Anterior cingulate cortex (tissue), 58 donors: ENCODE measurements at regions not wholly inside any gene's neighbourhood (a gene's known extent, or its start where the extent isn't known, plus 50 kb on each side); places are given as distances from the start of the nearest gene placed in this dataset.
A peak's percentile ranks its signal among the peaks of the same experiment; 100 is the strongest.

Source experiments
- DNase-seq, 58 donors: peaks; one replicate each; lab custom pipeline; 2025; lab: John Stamatoyannopoulos, UW

DNA sequence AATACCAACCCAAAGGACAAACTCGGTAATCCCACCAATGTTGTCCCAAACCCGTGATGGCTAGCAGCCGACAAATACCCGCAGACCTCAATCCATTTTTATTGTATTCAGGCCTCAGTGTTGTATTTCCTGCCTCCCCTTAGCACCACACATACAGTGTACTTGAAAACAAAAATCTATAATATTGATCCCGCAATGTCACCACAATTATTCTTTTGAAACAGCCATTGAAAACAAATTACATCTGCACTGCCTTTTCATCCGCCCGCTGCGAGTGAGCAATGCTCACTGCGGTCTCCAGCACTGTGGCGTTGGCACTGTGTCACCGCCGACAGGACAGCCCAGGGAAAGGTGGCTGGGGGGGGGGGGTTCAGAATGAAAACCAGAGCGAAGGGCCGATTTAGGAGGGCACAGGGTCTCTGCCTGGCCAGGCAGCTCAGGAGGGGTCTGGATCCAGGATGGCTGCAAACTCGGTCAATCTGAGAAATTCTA lies 385.8 kb upstream of the ZNF507 start:
- no peak for DNase-seq

DNA sequence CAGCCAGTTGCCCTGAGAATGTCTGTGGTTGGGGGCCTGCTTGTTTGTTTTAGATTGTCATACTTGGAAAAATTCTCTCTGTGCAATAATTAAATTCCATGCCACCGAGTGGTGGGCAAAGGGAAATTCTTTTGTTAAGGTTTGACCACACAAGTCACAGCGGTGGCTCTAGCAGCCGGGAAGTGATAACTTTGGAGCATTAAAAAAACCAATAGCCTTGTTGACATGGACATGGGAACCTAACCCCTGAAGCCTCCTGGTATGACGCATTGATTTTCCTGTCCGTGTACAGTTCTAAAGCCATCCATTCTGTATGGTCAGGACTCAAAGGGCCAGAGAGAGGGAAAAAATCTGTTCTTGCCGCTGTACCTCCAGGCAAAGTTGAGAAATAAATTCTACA lies 384.9 kb upstream of the ZNF507 start:
- DNase-seq, result no peak

DNA sequence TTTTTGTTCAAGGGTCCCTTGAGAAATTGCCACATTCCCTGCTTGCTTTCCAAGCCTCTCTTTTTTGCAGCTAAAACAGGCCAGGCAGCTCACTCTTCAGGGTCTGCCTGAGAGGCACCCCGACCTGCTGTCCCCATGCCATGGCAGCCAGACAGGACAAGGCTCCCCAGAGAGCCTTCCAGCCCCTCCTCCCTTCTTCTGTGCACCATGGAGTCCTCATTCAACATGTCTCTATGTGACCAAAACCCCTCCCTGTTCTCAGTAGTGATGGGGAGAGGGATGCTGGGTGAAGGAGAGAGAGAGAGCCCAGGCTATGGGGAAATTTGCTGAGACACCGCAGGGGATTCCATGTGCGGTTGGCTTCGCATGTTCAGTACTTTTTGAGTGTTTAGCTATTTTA lies 384.2 kb upstream of the ZNF507 start:
- DNase-seq, result no peak

DNA sequence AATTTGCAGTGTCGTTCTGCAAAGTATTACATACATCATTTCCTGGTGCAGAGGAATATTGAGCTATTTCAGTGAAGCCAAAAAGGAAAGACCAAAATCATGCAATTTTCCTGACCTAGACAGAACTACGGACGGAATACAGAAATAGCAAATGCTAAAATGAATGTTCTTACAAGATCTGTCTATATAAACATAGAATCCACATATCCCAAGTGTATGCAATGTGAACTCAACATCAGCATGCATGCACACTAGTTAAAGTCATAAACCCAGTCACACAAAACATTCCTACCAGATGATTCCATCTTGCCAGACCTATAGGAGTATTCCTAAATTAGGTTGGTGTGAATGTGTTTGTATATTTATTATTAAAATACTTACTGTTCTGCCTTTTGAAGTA lies 383.7 kb upstream of the ZNF507 start:
- no peak for DNase-seq

DNA sequence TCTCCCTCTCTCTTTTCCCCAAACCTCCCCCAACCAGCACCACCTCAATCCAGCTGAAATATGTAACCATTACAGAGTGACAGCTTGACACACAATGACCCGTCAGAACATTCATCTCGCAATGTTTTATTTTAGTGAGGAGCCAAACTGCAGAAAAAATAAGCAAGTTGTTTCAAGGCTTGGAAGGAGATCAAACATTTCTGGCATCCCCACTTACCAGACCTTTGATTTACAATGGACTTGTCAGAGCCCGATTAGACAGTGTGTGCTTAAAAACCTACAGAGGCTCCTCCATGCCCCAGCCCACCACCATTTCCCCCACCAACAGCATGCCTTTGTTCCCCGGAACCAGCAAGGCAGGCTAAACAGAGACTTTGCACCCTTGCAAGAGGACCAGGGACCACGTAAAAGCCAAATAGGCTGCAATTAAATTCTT lies 382.8 kb upstream of the ZNF507 start:
- DNase-seq, result no peak

DNA sequence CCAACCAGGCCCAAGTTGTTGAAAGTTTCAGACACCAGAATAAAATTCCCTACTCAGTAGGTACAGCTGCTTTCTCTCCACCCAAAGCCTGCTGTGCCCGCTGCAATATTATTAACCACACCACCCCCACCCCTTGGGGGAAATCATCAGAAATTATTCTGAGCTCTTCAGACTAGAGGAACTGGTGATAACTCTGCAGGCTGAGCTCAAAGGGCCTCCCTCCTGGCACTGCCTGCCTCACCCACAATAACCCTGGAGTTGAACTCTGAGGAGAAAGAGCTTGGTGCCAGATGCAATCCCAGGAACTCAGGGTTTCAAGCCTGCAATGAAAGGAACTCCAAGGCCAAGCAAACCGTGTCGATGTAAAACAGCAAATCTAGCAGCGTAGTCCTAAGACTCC lies 381.7 kb upstream of the ZNF507 start:
- no peak for DNase-seq

DNA sequence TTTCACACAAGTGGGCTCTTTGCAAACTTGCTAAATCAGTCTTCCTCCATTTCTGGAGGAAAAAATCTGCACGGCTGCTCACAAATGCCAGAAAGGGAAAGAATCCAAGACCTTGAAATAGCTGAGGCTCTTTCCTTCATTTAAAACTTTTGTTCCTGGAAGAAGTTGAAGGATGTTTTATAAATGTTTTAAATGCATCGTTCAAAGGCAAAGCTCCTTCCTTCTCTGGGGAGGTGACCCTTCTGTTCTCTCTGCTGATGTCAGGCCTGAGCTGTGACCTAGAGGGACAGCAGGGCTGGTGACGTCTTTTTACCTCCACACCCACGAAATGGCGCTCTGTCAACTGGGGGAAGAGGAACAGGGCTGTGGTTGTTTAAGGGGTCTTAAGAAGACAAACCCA lies 376.4 kb upstream of the ZNF507 start:
- DNase-seq, result no peak

DNA sequence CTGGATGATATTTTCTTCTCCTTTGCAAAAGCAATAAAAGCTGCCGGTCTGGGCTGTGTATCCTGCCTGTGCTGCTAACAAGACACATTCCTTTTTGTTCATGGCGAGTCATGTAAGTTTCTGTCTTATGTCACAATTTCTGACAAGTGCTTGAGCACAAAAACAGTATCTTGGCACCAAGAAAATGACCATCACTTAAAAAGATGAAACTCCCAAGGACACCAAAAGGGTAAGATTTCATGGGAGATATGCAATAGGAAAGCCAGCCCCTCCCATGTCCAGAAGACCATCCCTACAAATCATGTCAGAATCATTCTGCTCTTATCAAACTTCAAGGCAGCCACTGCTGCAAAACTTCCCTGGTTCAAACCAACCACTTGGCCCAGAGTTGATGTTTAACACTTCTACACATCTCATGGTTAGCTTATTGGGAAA lies 375.4 kb upstream of the ZNF507 start:
- DNase-seq, result no peak

DNA sequence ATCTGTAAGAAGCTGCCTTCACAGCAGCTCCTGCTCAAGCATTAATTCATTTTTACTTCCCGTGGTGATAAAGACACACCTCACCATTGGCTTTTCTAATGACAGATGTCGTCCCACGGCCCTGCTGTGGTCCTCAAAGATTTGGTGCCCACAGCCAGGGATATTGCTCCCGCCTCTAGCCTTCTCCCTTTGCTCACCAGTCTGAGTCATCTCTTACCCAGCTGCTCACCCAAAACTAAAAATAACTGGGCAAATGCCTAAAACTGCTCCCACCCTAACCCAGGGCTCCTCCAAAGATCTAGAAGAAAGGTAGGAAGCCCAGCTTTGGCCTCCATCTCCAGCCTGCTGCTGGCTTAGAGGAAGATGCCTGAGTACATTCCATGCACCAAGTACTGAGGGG lies 371.1 kb upstream of the ZNF507 start:
- DNase-seq, result no peak

DNA sequence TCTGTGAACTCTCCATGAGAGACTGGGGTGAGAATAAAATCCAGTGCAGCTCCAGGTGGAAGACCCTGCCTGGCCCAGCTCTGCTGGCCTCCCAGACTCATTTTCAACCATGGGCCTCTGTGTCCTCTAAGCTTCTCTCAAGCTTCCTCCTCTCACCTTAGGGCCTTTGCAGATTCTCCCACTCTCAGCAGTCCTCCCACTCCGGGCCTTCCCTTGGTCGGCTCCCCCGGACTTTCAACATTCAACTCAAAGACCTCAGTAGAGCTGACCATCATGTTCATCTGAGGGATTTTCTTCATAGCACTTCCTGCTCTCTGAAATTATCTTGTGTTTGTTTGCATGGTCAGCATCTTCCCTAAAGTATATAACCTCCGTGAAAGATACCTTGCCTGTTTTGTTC lies 370.5 kb upstream of the ZNF507 start:
- DNase-seq, result no peak

DNA sequence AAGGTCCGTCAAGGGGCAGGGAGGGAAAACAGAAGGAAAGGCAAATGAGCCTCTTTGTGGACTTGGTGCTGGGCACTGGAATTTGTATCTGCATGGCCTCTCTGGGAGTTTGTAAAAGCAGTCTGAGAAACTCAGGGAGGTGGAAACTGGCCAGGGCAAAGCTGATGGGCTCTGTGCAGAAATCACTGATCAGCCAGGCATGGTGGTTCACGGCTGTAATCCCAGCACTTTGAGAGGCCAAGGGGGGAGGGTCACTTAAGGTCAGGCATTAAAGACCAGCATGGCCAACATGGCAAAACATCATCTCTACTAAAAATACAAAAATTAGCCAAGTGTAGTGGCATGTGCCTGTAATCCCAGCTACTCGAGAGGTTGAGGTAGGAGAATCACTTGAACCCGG lies 369.9 kb upstream of the ZNF507 start:
- DNase-seq, result no peak

DNA sequence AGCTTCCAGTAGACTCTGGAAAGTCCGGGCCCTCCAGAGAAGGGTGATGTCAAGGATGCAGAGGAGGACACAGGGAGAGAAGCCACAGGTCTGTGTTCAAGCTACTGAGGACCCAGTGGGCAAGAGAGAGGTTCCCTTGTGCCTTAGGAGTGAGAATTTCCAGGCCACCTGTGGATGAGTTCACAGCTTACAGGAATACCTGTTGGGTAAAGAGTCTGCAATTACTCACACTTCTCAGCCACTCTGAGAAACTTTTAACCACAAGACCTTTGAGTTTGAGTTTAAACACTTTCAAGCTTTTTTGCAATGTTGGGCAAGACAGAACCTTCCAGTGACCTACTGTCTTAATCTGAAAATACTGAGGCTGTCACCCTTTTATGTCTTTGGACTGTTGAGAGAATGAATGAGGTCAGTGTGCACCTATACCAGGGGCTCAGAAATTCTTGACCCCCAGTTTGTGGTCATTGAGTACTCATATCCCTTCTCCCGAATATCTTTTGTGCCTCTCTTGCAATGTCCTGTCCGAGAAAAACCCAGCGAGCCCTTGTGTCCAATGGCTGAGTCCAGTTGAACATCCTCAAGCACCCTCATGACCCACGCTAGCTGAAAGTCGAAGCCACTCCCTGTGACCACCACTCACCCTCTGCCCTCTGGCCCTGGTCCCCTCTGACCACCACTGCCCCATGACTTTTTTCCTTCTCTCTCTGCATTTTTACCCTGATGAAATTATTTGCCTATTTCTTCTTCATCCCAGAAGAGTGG lies 368.5 kb upstream of the ZNF507 start:
- no peak for DNase-seq

DNA sequence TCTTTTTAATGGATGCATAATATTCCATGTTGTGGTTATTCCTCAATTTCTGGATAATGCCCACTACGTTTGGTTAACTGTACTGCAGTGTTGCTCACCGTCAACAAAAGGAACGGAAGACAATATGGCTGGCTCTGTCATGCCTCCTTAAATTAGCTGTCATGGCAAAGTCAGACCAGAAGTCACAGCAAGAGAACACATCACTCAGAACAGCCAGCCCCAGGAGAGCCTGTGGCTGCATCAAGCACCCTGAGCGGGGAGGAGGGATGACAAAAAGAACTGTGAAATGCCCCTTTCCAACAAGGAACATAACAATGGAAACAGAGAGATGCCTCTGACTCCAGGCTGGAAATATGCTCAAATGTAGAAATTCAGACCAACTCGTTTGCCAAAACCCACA lies 366.0 kb upstream of the ZNF507 start:
- DNase-seq, result no peak

DNA sequence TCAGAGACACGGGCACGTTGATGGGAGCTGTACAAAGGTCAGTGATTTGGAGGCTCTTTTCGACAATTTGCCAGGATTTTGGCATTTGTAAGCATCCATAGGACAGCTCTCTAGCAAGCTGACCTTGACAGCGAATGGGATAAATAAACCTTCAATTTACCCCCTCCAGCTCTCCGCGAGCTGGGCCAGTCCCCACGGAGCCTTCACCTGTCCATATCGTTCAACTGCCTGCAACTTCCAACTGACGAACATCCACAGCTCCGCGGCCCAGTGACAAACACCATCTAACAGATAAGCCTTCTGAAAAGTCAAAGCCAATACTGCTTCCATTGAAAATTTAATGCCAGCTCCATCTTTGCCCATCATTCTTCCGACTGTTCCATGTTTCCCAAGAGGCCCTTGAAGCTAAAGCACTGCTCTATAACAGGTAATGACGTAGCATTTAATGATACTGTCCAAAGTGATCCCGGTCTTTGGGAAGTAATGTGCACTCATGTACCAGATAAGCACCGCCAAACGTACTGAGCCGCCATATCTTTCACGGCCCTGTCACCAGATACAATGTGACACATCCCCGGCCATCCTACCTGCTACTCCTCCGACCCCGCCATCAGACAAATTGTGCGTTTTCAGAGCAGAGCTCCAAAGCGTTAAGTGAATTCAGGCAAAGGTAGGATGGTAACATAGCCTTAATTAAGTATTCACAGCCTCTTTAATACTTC lies 365.3 kb upstream of the ZNF507 start:
- DNase-seq, result no peak

DNA sequence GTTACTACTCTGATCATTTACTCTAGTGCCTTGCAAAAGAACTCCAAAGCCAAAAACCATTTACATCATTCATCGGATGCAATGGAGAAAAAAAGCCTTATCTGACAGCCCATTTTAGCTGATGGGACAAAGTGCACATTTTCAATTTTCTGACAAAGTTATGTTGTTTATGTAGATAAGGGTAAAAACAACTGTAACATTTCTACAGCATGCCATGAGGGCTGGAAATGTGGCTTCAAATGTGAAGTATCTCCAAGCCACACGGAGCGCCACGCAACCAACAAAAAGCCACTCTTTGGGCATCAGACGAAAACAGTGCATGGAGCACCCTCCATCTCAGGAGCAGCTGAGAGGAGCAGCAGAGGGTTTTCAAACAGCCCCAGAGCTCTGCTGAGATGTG lies 364.6 kb upstream of the ZNF507 start:
- no peak for DNase-seq

DNA sequence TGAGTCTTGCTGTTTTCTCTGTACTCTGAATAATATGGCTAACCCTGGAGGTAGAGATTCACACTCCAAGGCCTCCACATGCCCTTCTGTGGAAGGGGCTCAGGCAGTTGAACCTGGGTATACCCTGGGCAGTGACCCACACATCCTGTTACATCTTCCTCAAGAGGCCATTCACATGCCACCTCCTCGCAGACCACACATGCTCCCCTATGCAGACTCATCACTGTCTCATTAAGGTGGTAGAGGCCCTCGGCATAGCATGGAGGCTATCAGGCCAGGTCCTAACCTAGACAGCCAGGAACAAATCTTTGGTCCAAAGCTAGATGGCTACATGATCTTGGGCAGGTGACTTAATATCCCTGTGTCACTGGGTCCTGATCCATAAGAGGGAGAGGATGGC lies 363.9 kb upstream of the ZNF507 start:
- DNase-seq, result no peak

DNA sequence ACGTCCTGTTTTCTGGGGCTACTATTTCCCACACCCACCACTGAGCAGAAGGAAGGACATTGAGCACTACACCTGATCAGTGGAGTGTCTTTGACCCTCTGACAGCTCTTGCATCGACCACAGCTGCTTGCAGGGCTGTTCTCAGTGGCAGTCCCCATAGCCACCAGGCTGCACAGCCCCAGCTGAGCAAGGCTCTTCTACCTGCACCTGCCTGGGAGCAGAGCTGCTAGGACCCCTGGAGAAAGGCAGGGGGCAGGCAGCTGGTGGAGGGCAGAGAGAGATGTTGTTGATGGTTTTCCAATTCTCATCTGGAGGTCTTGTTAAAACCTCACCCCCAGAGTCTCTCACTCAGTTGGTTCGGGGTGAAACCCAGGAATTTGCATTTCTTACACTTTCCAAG lies 361.8 kb upstream of the ZNF507 start:
- DNase-seq, result no peak

DNA sequence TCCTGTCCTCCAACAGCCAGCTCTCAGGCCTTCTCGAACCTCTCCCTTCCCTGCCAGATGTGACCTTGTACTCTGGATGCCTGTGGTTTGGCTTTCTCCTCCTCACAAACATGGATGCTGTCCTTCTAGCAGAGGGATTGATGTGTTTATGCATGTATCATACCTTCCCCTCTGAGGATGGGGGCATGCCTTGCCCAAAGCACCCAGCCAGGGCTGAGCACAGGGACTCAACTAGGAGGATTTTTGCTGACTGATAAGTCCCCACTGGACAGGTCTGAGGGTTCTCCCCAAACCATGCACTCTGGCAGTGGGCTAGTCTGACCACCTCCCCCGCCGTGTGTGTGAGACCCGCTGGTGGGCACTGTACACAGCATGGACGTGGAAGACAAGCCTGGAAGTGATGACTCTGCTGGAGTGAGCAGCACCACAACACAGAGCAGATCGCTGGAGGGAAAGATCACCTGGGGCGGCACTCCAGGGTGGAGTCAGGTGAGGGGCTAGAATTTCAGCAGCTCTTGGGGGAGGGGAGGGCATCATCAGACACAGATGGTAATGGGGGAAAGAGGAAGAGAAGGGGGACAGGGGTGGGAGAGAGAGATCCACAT lies 360.3 kb upstream of the ZNF507 start:
- DNase-seq, result no peak

DNA sequence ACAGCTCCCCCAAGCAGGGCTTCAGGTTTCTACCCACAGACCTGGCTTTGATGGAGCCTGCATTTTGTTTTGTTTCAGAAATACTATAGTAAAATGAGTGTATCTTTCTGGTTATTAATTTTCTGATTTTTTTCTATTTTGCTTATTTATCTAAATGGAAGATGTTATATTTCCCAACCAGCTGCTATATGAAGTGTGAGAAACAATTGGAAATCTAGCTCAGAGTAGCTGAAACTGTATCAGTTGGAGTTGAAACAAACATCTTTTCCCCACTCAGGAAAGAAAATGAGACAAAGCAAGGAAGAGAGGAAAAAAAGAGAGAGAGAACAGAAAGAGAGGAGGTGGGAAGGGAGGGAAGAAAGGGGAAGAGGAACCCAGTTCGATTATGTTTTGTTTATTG lies 358.5 kb upstream of the ZNF507 start:
- DNase-seq, result no peak

DNA sequence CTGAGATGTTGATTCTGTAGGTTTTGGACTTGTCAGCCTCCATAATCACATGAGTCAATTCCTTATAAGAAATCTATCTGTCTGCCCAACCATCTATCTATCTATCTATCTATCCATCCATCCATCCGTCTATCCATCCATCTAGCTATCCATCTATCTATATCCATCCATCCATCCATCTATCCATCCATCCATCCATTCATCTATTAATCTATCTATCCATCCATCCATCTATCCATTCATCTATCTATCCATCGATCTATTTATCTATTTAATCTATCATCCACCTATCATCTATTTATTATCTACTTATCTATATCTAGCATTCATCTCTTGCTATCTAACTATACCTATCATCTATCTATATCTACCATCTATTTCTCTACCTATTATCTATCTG lies 357.2 kb upstream of the ZNF507 start:
- no peak for DNase-seq

DNA sequence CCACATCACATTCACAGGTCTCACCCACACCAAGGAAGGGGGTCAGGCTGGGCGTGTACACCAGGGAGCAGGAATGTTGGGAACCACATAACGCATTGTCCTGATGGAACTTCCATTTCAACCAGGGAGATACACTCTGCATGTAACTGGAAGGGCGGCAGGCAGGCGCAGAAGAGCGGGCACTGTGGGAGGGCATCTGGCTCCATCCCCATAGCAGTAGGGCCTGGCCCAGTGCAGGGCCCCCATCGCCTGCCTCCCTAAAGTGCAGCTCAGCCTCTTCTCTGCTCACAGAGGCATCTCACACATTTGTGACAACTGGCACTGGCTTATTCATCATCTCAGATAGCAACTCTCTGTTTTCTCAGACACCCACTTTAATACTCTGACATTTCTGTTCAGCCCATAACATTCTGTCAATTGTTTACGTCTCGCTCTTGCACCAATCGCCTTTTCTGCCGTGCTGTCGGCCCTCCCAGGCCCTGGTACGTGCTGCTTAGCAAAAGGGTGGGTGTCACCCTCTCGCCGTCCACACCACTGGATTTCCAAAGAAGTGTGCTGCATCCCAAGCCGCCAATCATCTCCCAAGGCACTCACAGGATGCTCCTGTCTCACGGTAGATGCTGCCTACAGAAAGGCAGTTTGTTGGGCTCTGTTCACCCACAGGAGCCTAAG lies 353.3 kb upstream of the ZNF507 start:
- peak in 1 of 58 donors; percentile 1 for DNase-seq
